Ishikawa (cell line): ENCODE measurements at regions not wholly inside any gene's neighbourhood (a gene's known extent, or its start where the extent isn't known, plus 50 kb on each side); places are given as distances from the start of the nearest gene placed in this dataset.

ENCODE experiments used
- CREB1 ChIP-seq: IDR thresholded peaks from 2 replicates; pipeline ENCODE4 v1.6.1; 2012; ENCODE audit warnings: low read depth
- EGR1 ChIP-seq: IDR thresholded peaks from 2 replicates; pipeline ENCODE4 v1.6.1; 2012
- EP300 ChIP-seq: IDR thresholded peaks from 2 replicates; pipeline ENCODE4 v1.6.1; 2012; ENCODE audit warnings: borderline replicate concordance
- FOXM1 ChIP-seq: IDR thresholded peaks from 2 replicates; pipeline ENCODE4 v1.6.1; 2012; ENCODE audit warnings: low read depth, borderline replicate concordance
- NFIC ChIP-seq: IDR thresholded peaks from 2 replicates; pipeline ENCODE4 v1.6.1; 2012
- RAD21 ChIP-seq: IDR thresholded peaks from 2 replicates; pipeline ENCODE4 v1.6.1; 2012; ENCODE audit warnings: low read depth
- TAF1 ChIP-seq: IDR thresholded peaks from 2 replicates; pipeline ENCODE4 v1.6.1; 2012; ENCODE audit warnings: low read depth, mild to moderate bottlenecking
- TCF12 ChIP-seq: IDR thresholded peaks from 2 replicates; pipeline ENCODE4 v1.6.1; 2012; ENCODE audit warnings: low read depth
- USF1 ChIP-seq: IDR thresholded peaks from 2 replicates; pipeline ENCODE4 v1.6.1; 2012
- YY1 ChIP-seq: IDR thresholded peaks from 2 replicates; pipeline ENCODE4 v1.6.1; 2012; ENCODE audit warnings: low read depth
- TF ChIP-seq, protein P1 (sequence below): IDR thresholded peaks from 2 replicates; pipeline ENCODE4 v1.6.1; 2012

- TF ChIP-seq EP300 (no peak), RAD21 (no peak), CREB1 (no peak), TAF1 (no peak), FOXM1 (no peak), EGR1 (no peak), USF1 (no peak), NFIC (no peak), TCF12 (no peak), YY1 (no peak)
- TF ChIP-seq, protein P1, sequence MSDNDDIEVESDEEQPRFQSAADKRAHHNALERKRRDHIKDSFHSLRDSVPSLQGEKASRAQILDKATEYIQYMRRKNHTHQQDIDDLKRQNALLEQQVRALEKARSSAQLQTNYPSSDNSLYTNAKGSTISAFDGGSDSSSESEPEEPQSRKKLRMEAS, result no peak
Measured at GRCh38 chr11:37849706-37850105, 1251.7 kb upstream of the RAG2 start.
